CD4-positive, CD25-positive, alpha-beta regulatory T cell (primary cell): ENCODE measurements at regions not wholly inside any gene's neighbourhood (a gene's known extent, or its start where the extent isn't known, plus 50 kb on each side); places are given as distances from the start of the nearest gene placed in this dataset.

Source experiments
- ATAC-seq, 2 donors: fragments of 150-1000 bp; cut with Tn5 transposase; one replicate each; pipeline ENCODE4 v1.10.0; 2021; ENCODE audit warnings: low read depth in 2 of 2, moderate number of reproducible peaks in 2 of 2, moderate library complexity in 1 of 2
- DNase-seq, 3 donors: peaks; one replicate each; pipeline versions ENCODE4 v3.0.0 to v3.0.0-alpha.2; 2012 to 2022; ENCODE audit warnings: mixed read lengths in 1 of 3
- H3K27ac ChIP-seq: one replicate; pipeline ENCODE4 v1.7.0; 2013; ENCODE audit warnings: mild to moderate bottlenecking, low read length; ENCODE audit not compliant: insufficient read depth, poor library complexity, severe bottlenecking
- H3K27me3 ChIP-seq: one replicate; pipeline ENCODE4 v1.7.0; 2013; ENCODE audit warnings: low read length; ENCODE audit not compliant: control insufficient read depth, insufficient read depth
- H3K36me3 ChIP-seq: one replicate; pipeline ENCODE4 v1.7.0; 2013; ENCODE audit warnings: mild to moderate bottlenecking, low read length, moderate library complexity; ENCODE audit not compliant: control insufficient read depth, insufficient read depth
- H3K4me1 ChIP-seq: 2 replicates; pipeline ENCODE4 v1.7.0; 2013; ENCODE audit warnings: mild to moderate bottlenecking, low read length; ENCODE audit not compliant: insufficient read depth, control insufficient read depth, poor library complexity, severe bottlenecking
- H3K4me3 ChIP-seq: one replicate; pipeline ENCODE4 v1.7.0; 2013; ENCODE audit warnings: low read depth, mild to moderate bottlenecking, low read length, moderate library complexity
- H3K9me3 ChIP-seq, 2 experiments: 1 replicate in 1 of 2; 2 replicates in 1 of 2; pipeline ENCODE4 v1.7.0; 2013; ENCODE audit warnings: low read length in 2 of 2, mild to moderate bottlenecking in 1 of 2, moderate library complexity in 1 of 2; ENCODE audit not compliant: control insufficient read depth in 2 of 2
- H3K27ac Mint-ChIP-seq, 3 donors: one replicate each; pipeline ENCODE4 v1.8.0; 2020 to 2022; ENCODE audit warnings: mild to moderate bottlenecking in 3 of 3, mixed read lengths in 3 of 3, moderate library complexity in 2 of 3
- H3K27me3 Mint-ChIP-seq: one replicate; pipeline ENCODE4 v1.8.0; 2022; ENCODE audit warnings: mild to moderate bottlenecking, mixed read lengths
- H3K36me3 Mint-ChIP-seq: one replicate; pipeline ENCODE4 v1.8.0; 2020; ENCODE audit warnings: mixed read lengths
- H3K4me1 Mint-ChIP-seq, 4 donors: one replicate each; pipeline ENCODE4 v1.8.0; 2020 to 2022; ENCODE audit warnings: mixed read lengths in 4 of 4, mild to moderate bottlenecking in 1 of 4
- H3K4me3 Mint-ChIP-seq, 4 donors: one replicate each; pipeline ENCODE4 v1.8.0; 2020 to 2022; ENCODE audit warnings: mild to moderate bottlenecking in 4 of 4, mixed read lengths in 4 of 4, moderate library complexity in 3 of 4
- H3K9me3 Mint-ChIP-seq, 7 donors: one replicate each; pipeline ENCODE4 v1.8.0; 2020 to 2022; ENCODE audit warnings: mixed read lengths in 7 of 7, mild to moderate bottlenecking in 3 of 7, moderate library complexity in 2 of 7

GRCh38 chr7:18290223-18290622, 205.3 kb upstream of the HDAC9 start:
- Mint-ChIP-seq H3K27ac (no peak overlapping the region), H3K9me3 (peaks cover 0 to 3% (median 0%) of the 10 kb centered on the region in 7 donors), H3K36me3 (no peaks in the 10 kb centered on the region), H3K4me3 (peak overlapping the region in 1 of 4 donors; percentile 38), H3K27me3 (peaks cover 23% of the 10 kb centered on the region), H3K4me1 (peaks cover 4 to 11% (median 6%) of the 10 kb centered on the region in 4 donors)
- DNase-seq = no peak
- H3K36me3 ChIP-seq = no peaks in the 10 kb centered on the region
- H3K4me1 ChIP-seq = no peaks in the 10 kb centered on the region
- ATAC-seq = no peak
- H3K4me3 ChIP-seq = no peak overlapping the region
- H3K27ac ChIP-seq = no peak overlapping the region
- no peaks in the 10 kb centered on the region for H3K9me3 ChIP-seq
- no peaks in the 10 kb centered on the region for H3K27me3 ChIP-seq

- Histone ChIP-seq H3K27ac (no peak overlapping the region), H3K36me3 (no peaks in the 10 kb centered on the region), H3K9me3 (no peaks in the 10 kb centered on the region), H3K4me3 (no peak overlapping the region), H3K4me1 (no peaks in the 10 kb centered on the region), H3K27me3 (no peaks in the 10 kb centered on the region)
- no peak overlapping the region for H3K27ac Mint-ChIP-seq
- ATAC-seq (no peak), DNase-seq (no peak)
- no peaks in the 10 kb centered on the region for H3K36me3 Mint-ChIP-seq
- peaks cover 0 to 3% (median 0%) of the 10 kb centered on the region in 7 donors for H3K9me3 Mint-ChIP-seq
- peaks cover 23% of the 10 kb centered on the region for H3K27me3 Mint-ChIP-seq
- H3K4me3 Mint-ChIP-seq = no peak overlapping the region
- H3K4me1 Mint-ChIP-seq = peaks cover 4 to 11% (median 6%) of the 10 kb centered on the region in 4 donors
Measured at GRCh38 chr7:18290865-18291264, 204.7 kb upstream of the HDAC9 start.

GRCh38 chr7:18292584-18292983, 203.0 kb upstream of the HDAC9 start:
- Mint-ChIP-seq H3K27me3 (peaks cover 23% of the 10 kb centered on the region), H3K4me3 (no peak overlapping the region), H3K36me3 (no peaks in the 10 kb centered on the region), H3K4me1 (peaks cover 4 to 11% (median 6%) of the 10 kb centered on the region in 4 donors), H3K9me3 (peaks cover 0 to 3% (median 0%) of the 10 kb centered on the region in 7 donors), H3K27ac (no peak overlapping the region)
- Histone ChIP-seq H3K27me3 (no peaks in the 10 kb centered on the region), H3K27ac (no peak overlapping the region), H3K4me1 (no peaks in the 10 kb centered on the region), H3K9me3 (no peaks in the 10 kb centered on the region), H3K4me3 (no peak overlapping the region), H3K36me3 (no peaks in the 10 kb centered on the region)
- ATAC-seq = no peak
- no peak for DNase-seq

GRCh38 chr7:18293759-18294158, 201.8 kb upstream of the HDAC9 start:
- no peaks in the 10 kb centered on the region for H3K27me3 ChIP-seq
- Mint-ChIP-seq H3K36me3 (no peaks in the 10 kb centered on the region), H3K4me3 (no peak overlapping the region), H3K27me3 (peaks cover 23% of the 10 kb centered on the region), H3K9me3 (peaks cover 0 to 3% (median 0%) of the 10 kb centered on the region in 7 donors), H3K27ac (no peak overlapping the region), H3K4me1 (peaks cover 4 to 11% (median 6%) of the 10 kb centered on the region in 4 donors)
- H3K9me3 ChIP-seq = no peaks in the 10 kb centered on the region
- no peaks in the 10 kb centered on the region for H3K36me3 ChIP-seq
- DNase-seq (no peak), ATAC-seq (no peak)
- no peak overlapping the region for H3K4me3 ChIP-seq
- no peak overlapping the region for H3K27ac ChIP-seq
- no peaks in the 10 kb centered on the region for H3K4me1 ChIP-seq

GRCh38 chr7:18294411-18294810, 201.1 kb upstream of the HDAC9 start:
- H3K4me1 ChIP-seq = no peaks in the 10 kb centered on the region
- H3K4me3 Mint-ChIP-seq = no peak overlapping the region
- ATAC-seq (no peak), DNase-seq (no peak)
- H3K27ac Mint-ChIP-seq = no peak overlapping the region
- no peaks in the 10 kb centered on the region for H3K36me3 ChIP-seq
- H3K27ac ChIP-seq = no peak overlapping the region
- peaks cover 4 to 11% (median 6%) of the 10 kb centered on the region in 4 donors for H3K4me1 Mint-ChIP-seq
- peaks cover 0 to 3% (median 0%) of the 10 kb centered on the region in 7 donors for H3K9me3 Mint-ChIP-seq
- H3K36me3 Mint-ChIP-seq = no peaks in the 10 kb centered on the region
- H3K9me3 ChIP-seq = no peaks in the 10 kb centered on the region
- H3K4me3 ChIP-seq = no peak overlapping the region
- no peaks in the 10 kb centered on the region for H3K27me3 ChIP-seq
- H3K27me3 Mint-ChIP-seq = peaks cover 23% of the 10 kb centered on the region

GRCh38 chr7:18295781-18296423, 199.6 kb upstream of the HDAC9 start:
- Histone ChIP-seq H3K27me3 (no peaks in the 10 kb centered on the region), H3K9me3 (no peaks in the 10 kb centered on the region), H3K36me3 (no peaks in the 10 kb centered on the region), H3K27ac (no peak overlapping the region), H3K4me3 (no peak overlapping the region), H3K4me1 (no peaks in the 10 kb centered on the region)
- H3K27me3 Mint-ChIP-seq = peaks cover 12% of the 10 kb centered on the region
- H3K27ac Mint-ChIP-seq = no peak overlapping the region
- H3K36me3 Mint-ChIP-seq = no peaks in the 10 kb centered on the region
- DNase-seq = no peak
- H3K9me3 Mint-ChIP-seq = peaks cover 0 to 3% (median 0%) of the 10 kb centered on the region in 7 donors
- peaks cover 0 to under 1% (median 0%) of the 10 kb centered on the region in 4 donors for H3K4me1 Mint-ChIP-seq
- H3K4me3 Mint-ChIP-seq = no peak overlapping the region
- ATAC-seq = no peak

- Histone ChIP-seq H3K4me1 (no peaks in the 10 kb centered on the region), H3K36me3 (no peaks in the 10 kb centered on the region), H3K9me3 (no peaks in the 10 kb centered on the region), H3K4me3 (no peak overlapping the region), H3K27ac (no peak overlapping the region), H3K27me3 (no peaks in the 10 kb centered on the region)
- H3K4me3 Mint-ChIP-seq = no peak overlapping the region
- ATAC-seq (no peak), DNase-seq (no peak)
- H3K9me3 Mint-ChIP-seq = peaks cover 0 to 1% (median 0%) of the 10 kb centered on the region in 7 donors
- H3K27ac Mint-ChIP-seq = no peak overlapping the region
- no peaks in the 10 kb centered on the region for H3K36me3 Mint-ChIP-seq
- H3K27me3 Mint-ChIP-seq = peaks cover 4% of the 10 kb centered on the region
- no peaks in the 10 kb centered on the region for H3K4me1 Mint-ChIP-seq
Measured at GRCh38 chr7:18302097-18302496, 193.5 kb upstream of the HDAC9 start.

- Mint-ChIP-seq H3K36me3 (no peaks in the 10 kb centered on the region), H3K27ac (no peak overlapping the region), H3K27me3 (peaks cover 4% of the 10 kb centered on the region), H3K4me1 (no peaks in the 10 kb centered on the region), H3K9me3 (peaks cover 0 to 1% (median 0%) of the 10 kb centered on the region in 7 donors), H3K4me3 (no peak overlapping the region)
- DNase-seq = no peak
- H3K4me1 ChIP-seq = no peaks in the 10 kb centered on the region
- H3K27ac ChIP-seq = no peak overlapping the region
- no peak for ATAC-seq
- H3K36me3 ChIP-seq = no peaks in the 10 kb centered on the region
- no peaks in the 10 kb centered on the region for H3K27me3 ChIP-seq
- H3K9me3 ChIP-seq = no peaks in the 10 kb centered on the region
- H3K4me3 ChIP-seq = no peak overlapping the region
Measured at GRCh38 chr7:18305866-18306265, 189.7 kb upstream of the HDAC9 start.
